OCI-LY1 (cell line): ENCODE measurements at regions not wholly inside any gene's neighbourhood (a gene's known extent, or its start where the extent isn't known, plus 50 kb on each side); places are given as distances from the start of the nearest gene placed in this dataset.
"Not testable (repeated sequence)": the region's sequence is repeated elsewhere in the genome, so short reads cannot be mapped to it uniquely, and the experiment has no call there.

Experiments
- H2AFZ ChIP-seq: fragments of 200-600 bp; sonication (generic), shearing (Covaris generic); 2 replicates; pipeline ENCODE4 v1.6.0; 2014; ENCODE audit warnings: antibody characterized with exemption, mild to moderate bottlenecking, low read length
- H3F3A ChIP-seq: fragments of 200-600 bp; sonication (generic), shearing (Covaris generic); 2 replicates; pipeline ENCODE4 v1.6.0; 2014; ENCODE audit warnings: mild to moderate bottlenecking, antibody characterized with exemption, low read length, moderate library complexity; ENCODE audit not compliant: insufficient read depth
- H3K27ac ChIP-seq: fragments of 200-600 bp; sonication (generic); 2 replicates; pipeline ENCODE4 v1.5.1; 2014; ENCODE audit warnings: low read length, mixed run types, mild to moderate bottlenecking, low read depth; ENCODE audit not compliant: poor library complexity, severe bottlenecking
- H3K27me3 ChIP-seq: fragments of 200-600 bp; sonication (generic); 2 replicates; pipeline ENCODE4 v1.6.0; 2014; ENCODE audit warnings: antibody characterized with exemption, mild to moderate bottlenecking, low read length, moderate library complexity; ENCODE audit not compliant: insufficient read depth
- H3K36me3 ChIP-seq: fragments of 200-600 bp; sonication (generic); 2 replicates; pipeline ENCODE4 v1.6.1; 2014; ENCODE audit warnings: mild to moderate bottlenecking, antibody characterized with exemption, low read length, moderate library complexity, mixed read lengths; ENCODE audit not compliant: insufficient read depth
- H3K4me1 ChIP-seq: fragments of 200-600 bp; sonication (generic); 2 replicates; pipeline ENCODE4 v1.5.1; 2014; ENCODE audit warnings: mild to moderate bottlenecking, low read length, moderate library complexity; ENCODE audit not compliant: insufficient read depth, severe bottlenecking
- H3K4me2 ChIP-seq: fragments of 200-600 bp; sonication (generic), shearing (Covaris generic); 2 replicates; pipeline ENCODE4 v1.6.1; 2014; ENCODE audit warnings: low read length
- H3K4me3 ChIP-seq: fragments of 200-600 bp; sonication (generic); 2 replicates; pipeline ENCODE4 v1.5.1; 2014; ENCODE audit warnings: low read length, low read depth, mild to moderate bottlenecking, mixed read lengths; ENCODE audit not compliant: poor library complexity, severe bottlenecking
- H3K79me2 ChIP-seq: fragments of 200-600 bp; shearing (Covaris generic); 2 replicates; pipeline ENCODE4 v1.6.1; 2016; ENCODE audit warnings: mixed run types, low read length, mixed read lengths; ENCODE audit not compliant: insufficient read depth
- H3K9ac ChIP-seq: fragments of 200-600 bp; sonication (generic), shearing (Covaris generic); 2 replicates; pipeline ENCODE4 v1.6.1; 2014; ENCODE audit warnings: mild to moderate bottlenecking, low read length, mixed read lengths
- H3K9me2 ChIP-seq: fragments of 200-600 bp; sonication (generic), shearing (Covaris generic); 2 replicates; pipeline ENCODE4 v1.6.1; 2014; ENCODE audit warnings: low read depth, mild to moderate bottlenecking, low read length, mixed read lengths
- H3K9me3 ChIP-seq: fragments of 200-600 bp; shearing (Covaris generic); 2 replicates; pipeline ENCODE4 v1.6.1; 2014; ENCODE audit warnings: low read length, mixed read lengths
- H4K20me1 ChIP-seq: fragments of 200-600 bp; sonication (generic), shearing (Covaris generic); 2 replicates; pipeline ENCODE4 v1.6.0; 2016; ENCODE audit warnings: mild to moderate bottlenecking, low read length; ENCODE audit not compliant: insufficient read depth

- H3K4me1 ChIP-seq, H3K79me2 ChIP-seq, H3K4me2 ChIP-seq, H3K9ac ChIP-seq, H3K9me3 ChIP-seq, H3K36me3 ChIP-seq, H2AFZ ChIP-seq, H3K27ac ChIP-seq, H3K27me3 ChIP-seq, H3K4me3 ChIP-seq, H3K9me2 ChIP-seq, H3F3A ChIP-seq, H4K20me1 ChIP-seq: not testable (repeated sequence)
Measured at GRCh38 chr6:57708061-57708460, 390.6 kb downstream of the PRIM2 start.

- not testable (repeated sequence) for H3K27ac ChIP-seq, H3K9me3 ChIP-seq, H3K9me2 ChIP-seq, H2AFZ ChIP-seq, H3F3A ChIP-seq, H3K4me2 ChIP-seq, H3K4me1 ChIP-seq, H3K9ac ChIP-seq, H3K4me3 ChIP-seq, H3K36me3 ChIP-seq, H3K27me3 ChIP-seq, H3K79me2 ChIP-seq, H4K20me1 ChIP-seq
Measured at GRCh38 chr6:57722546-57722945, 405.1 kb downstream of the PRIM2 start.

GRCh38 chr6:57723815-57724401 is 406.5 kb downstream of the PRIM2 start:
- H2AFZ ChIP-seq, H3K36me3 ChIP-seq, H3K4me1 ChIP-seq, H3K27me3 ChIP-seq, H3K4me2 ChIP-seq, H3K9me2 ChIP-seq, H3K9ac ChIP-seq, H3K9me3 ChIP-seq, H3F3A ChIP-seq, H3K27ac ChIP-seq, H3K79me2 ChIP-seq, H4K20me1 ChIP-seq, H3K4me3 ChIP-seq: not testable (repeated sequence)

- H3K9ac ChIP-seq, H3K4me2 ChIP-seq: not testable (repeated sequence)
Measured at GRCh38 chr6:57729407-57729806, 412.0 kb downstream of the PRIM2 start.

GRCh38 chr6:57730726-57731125 is 413.3 kb downstream of the PRIM2 start:
- not testable (repeated sequence) for H3K4me1 ChIP-seq, H3K27me3 ChIP-seq, H3K27ac ChIP-seq, H3K36me3 ChIP-seq, H2AFZ ChIP-seq, H3K79me2 ChIP-seq, H3K4me2 ChIP-seq, H4K20me1 ChIP-seq, H3K9me2 ChIP-seq, H3K9ac ChIP-seq, H3K9me3 ChIP-seq, H3K4me3 ChIP-seq, H3F3A ChIP-seq

More at GRCh38 chr6:57729407-57729806, 412.0 kb downstream of the PRIM2 start:
- not testable (repeated sequence) for H3K4me1 ChIP-seq, H3K27ac ChIP-seq, H3K9me2 ChIP-seq, H3K79me2 ChIP-seq, H4K20me1 ChIP-seq, H3K9me3 ChIP-seq, H2AFZ ChIP-seq, H3F3A ChIP-seq, H3K27me3 ChIP-seq, H3K4me3 ChIP-seq, H3K36me3 ChIP-seq

- H3K4me1 ChIP-seq, H3K9ac ChIP-seq, H3K79me2 ChIP-seq, H3K9me3 ChIP-seq, H3F3A ChIP-seq, H3K4me2 ChIP-seq, H2AFZ ChIP-seq, H3K36me3 ChIP-seq, H3K9me2 ChIP-seq, H3K27ac ChIP-seq, H3K4me3 ChIP-seq, H4K20me1 ChIP-seq, H3K27me3 ChIP-seq: not testable (repeated sequence)
Measured at GRCh38 chr6:57747716-57748115, 430.3 kb downstream of the PRIM2 start.

GRCh38 chr6:57759850-57760249 is 442.4 kb downstream of the PRIM2 start:
- not testable (repeated sequence) for H3K9ac ChIP-seq, H3K27me3 ChIP-seq, H3K9me3 ChIP-seq, H4K20me1 ChIP-seq, H3K27ac ChIP-seq, H3K36me3 ChIP-seq, H3K4me2 ChIP-seq, H3K9me2 ChIP-seq, H2AFZ ChIP-seq, H3K4me1 ChIP-seq, H3F3A ChIP-seq, H3K79me2 ChIP-seq, H3K4me3 ChIP-seq

GRCh38 chr6:57792720-57793397 is 475.4 kb downstream of the PRIM2 start:
- not testable (repeated sequence) for H3K79me2 ChIP-seq, H3K9me3 ChIP-seq, H3K27me3 ChIP-seq, H3K9ac ChIP-seq, H4K20me1 ChIP-seq, H3K4me3 ChIP-seq, H3K27ac ChIP-seq, H3F3A ChIP-seq, H3K4me2 ChIP-seq, H3K9me2 ChIP-seq, H3K36me3 ChIP-seq, H2AFZ ChIP-seq, H3K4me1 ChIP-seq
